T-cell (primary cell): ENCODE measurements at regions not wholly inside any gene's neighbourhood (a gene's known extent, or its start where the extent isn't known, plus 50 kb on each side); places are given as distances from the start of the nearest gene placed in this dataset.

Experiments
- ATAC-seq, 4 experiments: fragments of 200-7000 bp in 3 of 4; fragments of 150-1000 bp in 1 of 4; cut with Tn5 transposase; replicated peaks in 1 of 4; 1 replicate in 3 of 4; 2 replicates in 1 of 4; pipeline ENCODE4 v1.10.0; 2021; ENCODE audit warnings: moderate library complexity in 3 of 4, mild to moderate bottlenecking in 2 of 4, moderate number of reproducible peaks in 1 of 4
- CTCF ChIA-PET, 2 donors: fragments of 300-600 bp; sonication (Branson Sonifier 250); formaldehyde crosslinking; loops; one replicate each; lab custom pipeline; 2022; ENCODE audit warnings: antibody characterized with exemption in 2 of 2; lab: Charles Lee
- POLR2A ChIA-PET, 2 donors: fragments of 300-600 bp; sonication (Branson Sonifier 250); formaldehyde crosslinking; loops; one replicate each; lab custom pipeline; 2022; ENCODE audit warnings: antibody characterized with exemption in 2 of 2; lab: Charles Lee
- DNase-seq, 35 experiments: peaks; one replicate each; pipeline versions ENCODE4 v3.0.0 to v3.0.0-alpha.2; 2013 to 2023
- H3K27ac ChIP-seq: one replicate; pipeline ENCODE4 v1.5.1; 2013; ENCODE audit warnings: low read length
- H3K27me3 ChIP-seq, 2 experiments: replicated peaks in 1 of 2; 1 replicate in 1 of 2; 2 replicates in 1 of 2; pipeline versions ENCODE4 v1.6.1 to v1.7.0; 2013; ENCODE audit warnings: low read length in 1 of 2, mixed read lengths in 1 of 2; ENCODE audit not compliant: control insufficient read depth in 2 of 2, insufficient read depth in 2 of 2; ENCODE audit errors: extremely low read depth in 1 of 2
- H3K36me3 ChIP-seq, 2 donors: 1 replicate in 1 of 2; 2 replicates in 1 of 2; pipeline versions ENCODE4 v1.6.1 to v1.7.0; 2013; ENCODE audit warnings: low read length in 1 of 2; ENCODE audit not compliant: control insufficient read depth in 2 of 2, insufficient read depth in 1 of 2; ENCODE audit errors: extremely low read depth in 1 of 2
- H3K4me1 ChIP-seq, 2 experiments: 1 replicate in 1 of 2; 2 replicates in 1 of 2; pipeline versions ENCODE4 v1.6.1 to v1.7.0; 2013; ENCODE audit warnings: low read length in 2 of 2, mixed read lengths in 1 of 2; ENCODE audit not compliant: insufficient read depth in 2 of 2, control insufficient read depth in 1 of 2; ENCODE audit errors: extremely low read depth in 1 of 2
- H3K4me3 ChIP-seq, 2 donors: 1 replicate in 1 of 2; 2 replicates in 1 of 2; pipeline versions ENCODE4 v1.5.1 to v1.7.0; 2013; ENCODE audit warnings: mild to moderate bottlenecking in 2 of 2, low read length in 1 of 2, moderate library complexity in 1 of 2; ENCODE audit not compliant: control insufficient read depth in 1 of 2; ENCODE audit errors: extremely low read depth in 1 of 2
- H3K9me3 ChIP-seq: 2 replicates; pipeline ENCODE4 v1.7.0; 2013
- H3K27ac Mint-ChIP-seq, 2 donors: one replicate each; pipeline ENCODE4 v1.8.0; 2020 to 2021; ENCODE audit warnings: mild to moderate bottlenecking in 2 of 2, mixed read lengths in 2 of 2
- H3K27me3 Mint-ChIP-seq, 2 donors: one replicate each; pipeline ENCODE4 v1.8.0; 2021 to 2022; ENCODE audit warnings: mixed read lengths in 2 of 2
- H3K36me3 Mint-ChIP-seq: one replicate; pipeline ENCODE4 v1.8.0; 2021; ENCODE audit warnings: mixed read lengths
- H3K4me1 Mint-ChIP-seq, 3 donors: one replicate each; pipeline ENCODE4 v1.8.0; 2020 to 2022; ENCODE audit warnings: mixed read lengths in 3 of 3, mild to moderate bottlenecking in 1 of 3
- H3K4me3 Mint-ChIP-seq, 3 donors: one replicate each; pipeline ENCODE4 v1.8.0; 2020 to 2022; ENCODE audit warnings: mild to moderate bottlenecking in 3 of 3, mixed read lengths in 3 of 3, moderate library complexity in 3 of 3
- H3K9me3 Mint-ChIP-seq, 3 donors: one replicate each; pipeline ENCODE4 v1.8.0; 2020 to 2022; ENCODE audit warnings: mixed read lengths in 3 of 3
- WGBS: methylation state at CpG from one replicate; pipeline ENCODE4 v1.1.5; 2013; ENCODE audit warnings: missing lambda C conversion rate; ENCODE audit not compliant: insufficient coverage; 5-methylcytosine and 5-hydroxymethylcytosine counted together

DNA sequence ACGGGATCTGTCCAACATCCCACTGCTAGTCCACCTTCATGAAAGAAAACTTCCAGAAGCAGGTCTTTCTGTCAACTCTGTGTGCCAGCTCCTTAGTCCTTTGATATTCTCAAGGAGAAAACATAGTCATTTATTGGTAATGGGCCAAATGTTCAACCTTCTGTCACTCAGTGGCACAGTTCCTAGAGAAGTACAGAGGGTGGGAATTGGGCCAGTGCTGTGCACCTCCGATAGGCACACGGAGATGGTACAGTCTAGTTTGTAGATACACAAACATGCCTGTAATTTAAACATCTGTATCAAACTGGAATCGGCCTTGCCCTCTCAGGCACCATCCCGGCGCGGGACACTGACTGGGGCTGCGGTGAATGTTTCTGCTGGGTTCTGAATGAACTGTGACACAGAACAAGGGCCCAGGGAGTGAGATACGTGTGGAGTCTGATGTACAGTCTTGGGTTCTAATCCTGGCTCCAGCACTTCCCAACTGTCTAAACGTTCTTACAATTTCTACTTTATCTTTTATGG lies 213.9 kb upstream of the SHH start:
- ATAC-seq, result no peak
- peaks cover 0 to 13% of the 10 kb centered on the region in 2 experiments for H3K27me3 ChIP-seq
- no peaks in the 10 kb centered on the region for H3K36me3 ChIP-seq
- POLR2A ChIA-PET, result no interaction called here
- no peaks in the 10 kb centered on the region for H3K4me1 ChIP-seq
- no peak overlapping the region for H3K27ac ChIP-seq
- Mint-ChIP-seq H3K27ac (no peak overlapping the region), H3K27me3 (peaks cover 0 to 3% of the 10 kb centered on the region in 2 donors), H3K4me1 (peaks cover 0 to 5% (median 0%) of the 10 kb centered on the region in 3 donors), H3K36me3 (no peaks in the 10 kb centered on the region), H3K9me3 (no peaks in the 10 kb centered on the region), H3K4me3 (no peak overlapping the region)
- no peak for DNase-seq
- CTCF ChIA-PET, result no interaction called here
- WGBS, result 82% methylated on average over 3 of the region's 10 CpGs
- H3K4me3 ChIP-seq, result no peak overlapping the region
- no peaks in the 10 kb centered on the region for H3K9me3 ChIP-seq

DNA sequence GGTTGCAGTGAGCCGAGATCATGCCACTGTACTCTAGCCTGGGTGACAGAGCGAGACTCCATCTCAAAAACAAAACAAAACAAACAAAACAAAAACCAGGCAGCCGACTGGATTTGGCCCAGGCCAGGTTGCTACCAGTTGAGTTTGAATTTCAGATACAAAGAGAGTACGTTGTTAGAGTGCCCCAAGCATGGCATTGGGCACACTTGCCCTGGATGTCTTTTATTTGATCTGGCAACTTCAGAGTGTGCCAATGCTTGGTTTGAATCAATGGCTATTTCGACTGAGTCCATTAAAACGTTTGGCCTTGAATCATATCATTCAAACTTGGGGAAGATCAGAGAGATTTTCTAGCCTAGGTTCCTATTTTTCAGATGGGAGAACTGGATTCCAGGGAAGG lies 213.4 kb upstream of the SHH start:
- ChIA-PET POLR2A (no interaction called here), CTCF (no interaction called here)
- no peaks in the 10 kb centered on the region for H3K9me3 Mint-ChIP-seq
- no peak overlapping the region for H3K4me3 Mint-ChIP-seq
- H3K27me3 ChIP-seq, result peaks cover 0 to 11% of the 10 kb centered on the region in 2 experiments
- peaks cover 0 to 5% (median 0%) of the 10 kb centered on the region in 3 donors for H3K4me1 Mint-ChIP-seq
- H3K27ac Mint-ChIP-seq, result no peak overlapping the region
- no peaks in the 10 kb centered on the region for H3K36me3 ChIP-seq
- DNase-seq (no peak), ATAC-seq (no peak)
- peaks cover 0 to 3% of the 10 kb centered on the region in 2 donors for H3K27me3 Mint-ChIP-seq
- no peaks in the 10 kb centered on the region for H3K9me3 ChIP-seq
- no peak overlapping the region for H3K4me3 ChIP-seq
- no peaks in the 10 kb centered on the region for H3K4me1 ChIP-seq
- H3K36me3 Mint-ChIP-seq, result no peaks in the 10 kb centered on the region
- no peak overlapping the region for H3K27ac ChIP-seq
- 67% methylated on average over 3 of the region's 6 CpGs for WGBS

DNA sequence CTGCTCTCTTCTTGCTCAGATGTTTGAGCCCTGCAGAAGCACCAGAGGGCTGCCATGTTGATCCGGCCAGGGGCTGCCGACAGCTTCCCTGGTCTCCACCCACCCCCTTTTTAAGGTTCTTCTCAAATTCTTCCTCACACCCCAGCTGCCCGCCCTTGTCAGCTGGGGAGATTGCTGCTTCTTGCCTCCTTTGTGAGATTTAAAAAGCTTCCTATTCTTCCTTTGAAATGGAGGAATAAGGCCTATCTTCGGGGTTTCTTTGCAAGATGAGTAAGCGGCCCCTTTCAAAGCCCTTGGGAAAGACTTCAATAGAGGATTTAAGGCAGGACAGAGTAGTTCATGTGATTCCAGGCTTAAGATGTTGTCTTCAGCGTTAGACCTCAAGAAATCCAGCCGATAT lies 211.9 kb upstream of the SHH start:
- no peaks in the 10 kb centered on the region for H3K36me3 ChIP-seq
- WGBS, result 86% methylated on average over 4 of the region's 7 CpGs
- ATAC-seq, result no peak
- no peak overlapping the region for H3K4me3 Mint-ChIP-seq
- no peaks in the 10 kb centered on the region for H3K4me1 ChIP-seq
- no peak for DNase-seq
- no peaks in the 10 kb centered on the region for H3K36me3 Mint-ChIP-seq
- CTCF ChIA-PET, result no interaction called here
- H3K4me3 ChIP-seq, result no peak overlapping the region
- H3K27me3 ChIP-seq, result peaks cover 0 to 11% of the 10 kb centered on the region in 2 experiments
- H3K27me3 Mint-ChIP-seq, result peaks cover 0 to 5% of the 10 kb centered on the region in 2 donors
- no peaks in the 10 kb centered on the region for H3K9me3 Mint-ChIP-seq
- POLR2A ChIA-PET, result no interaction called here
- no peak overlapping the region for H3K27ac ChIP-seq
- H3K9me3 ChIP-seq, result no peaks in the 10 kb centered on the region
- H3K4me1 Mint-ChIP-seq, result no peaks in the 10 kb centered on the region
- no peak overlapping the region for H3K27ac Mint-ChIP-seq

DNA sequence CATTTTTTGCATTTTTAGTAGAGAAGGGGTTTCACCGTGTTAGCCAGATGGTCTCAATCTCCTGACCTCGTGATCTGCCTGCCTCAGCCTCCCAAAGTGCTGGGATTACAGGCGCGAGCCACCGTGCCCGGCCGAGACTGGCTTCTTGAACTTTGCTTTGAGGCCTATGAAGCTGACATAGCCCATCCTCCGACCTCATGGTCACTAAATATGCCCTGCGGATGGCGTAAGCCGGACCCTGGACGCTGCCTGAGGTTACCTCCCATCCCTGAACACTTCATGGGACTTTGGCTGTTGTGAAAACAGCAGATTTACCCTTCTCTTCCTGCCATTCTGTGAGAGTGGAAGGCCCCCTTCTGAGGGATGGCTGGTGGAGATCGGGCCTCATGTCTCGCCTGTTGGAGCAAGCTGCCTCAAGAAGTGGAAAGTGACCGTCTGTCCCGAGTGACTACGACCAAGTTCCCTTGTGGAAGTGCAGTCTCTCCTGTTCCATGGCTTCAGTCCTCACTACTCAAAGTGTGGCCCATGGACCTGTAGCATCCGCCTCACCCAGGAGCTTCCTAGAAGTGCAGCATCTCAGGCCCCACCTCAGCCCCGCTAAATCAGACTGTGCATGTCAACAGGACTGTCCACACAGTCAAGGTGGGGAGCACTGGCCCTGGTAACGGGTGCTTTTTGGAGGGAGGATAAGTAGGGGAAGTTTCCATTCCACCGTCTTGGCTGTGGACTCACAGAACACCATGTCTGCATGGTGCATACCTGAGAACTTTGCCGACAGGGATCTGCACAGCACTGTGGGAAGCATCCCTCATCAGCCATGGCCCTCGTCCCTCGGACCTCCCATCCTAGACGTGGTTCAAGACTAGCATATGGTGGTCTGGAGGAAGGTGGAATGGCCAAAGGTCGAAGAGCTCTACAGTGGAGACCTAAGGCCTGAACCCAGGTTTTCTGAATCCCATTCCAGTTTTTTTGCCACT lies 210.5 kb upstream of the SHH start:
- no peak for DNase-seq
- ChIA-PET CTCF (no interaction called here), POLR2A (no interaction called here)
- Histone ChIP-seq H3K4me3 (no peak overlapping the region), H3K27ac (no peak overlapping the region), H3K36me3 (no peaks in the 10 kb centered on the region), H3K9me3 (no peaks in the 10 kb centered on the region), H3K4me1 (no peaks in the 10 kb centered on the region), H3K27me3 (peaks cover 0 to 15% of the 10 kb centered on the region in 2 experiments)
- no peaks in the 10 kb centered on the region for H3K36me3 Mint-ChIP-seq
- ATAC-seq, result no peak
- H3K27me3 Mint-ChIP-seq, result peaks cover 0 to 5% of the 10 kb centered on the region in 2 donors
- H3K4me1 Mint-ChIP-seq, result no peaks in the 10 kb centered on the region
- H3K27ac Mint-ChIP-seq, result no peak overlapping the region
- WGBS, result 84% methylated on average over 22 of the region's 26 CpGs
- no peaks in the 10 kb centered on the region for H3K9me3 Mint-ChIP-seq
- no peak overlapping the region for H3K4me3 Mint-ChIP-seq

DNA sequence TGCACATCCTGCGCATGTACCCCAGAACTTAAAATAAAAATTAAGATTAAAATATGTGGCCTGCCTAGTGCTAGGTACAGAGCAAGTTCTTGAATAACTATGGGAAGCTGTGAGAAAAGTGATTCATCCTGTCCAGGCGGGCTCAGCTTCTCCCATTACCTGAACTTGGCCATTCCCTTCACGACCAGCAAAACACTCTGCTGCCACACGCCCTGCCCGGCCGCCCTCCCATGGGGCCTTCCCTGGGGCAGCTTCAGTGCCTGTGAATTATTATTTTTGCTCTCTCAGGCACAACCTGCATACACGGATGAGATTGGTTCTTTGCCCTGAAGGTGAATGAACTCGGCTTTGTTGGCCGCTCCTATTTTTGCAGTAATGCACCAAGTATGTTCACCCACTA lies 209.2 kb upstream of the SHH start:
- no peaks in the 10 kb centered on the region for H3K4me1 ChIP-seq
- Mint-ChIP-seq H3K4me1 (no peaks in the 10 kb centered on the region), H3K27ac (no peak overlapping the region), H3K27me3 (peaks cover 0 to 5% of the 10 kb centered on the region in 2 donors), H3K36me3 (no peaks in the 10 kb centered on the region), H3K9me3 (no peaks in the 10 kb centered on the region), H3K4me3 (no peak overlapping the region)
- H3K27ac ChIP-seq, result no peak overlapping the region
- DNase-seq (no peak), ATAC-seq (no peak)
- peaks cover 0 to 15% of the 10 kb centered on the region in 2 experiments for H3K27me3 ChIP-seq
- H3K9me3 ChIP-seq, result no peaks in the 10 kb centered on the region
- 84% methylated on average over 4 of the region's 9 CpGs for WGBS
- H3K4me3 ChIP-seq, result no peak overlapping the region
- ChIA-PET POLR2A (no interaction called here), CTCF (no interaction called here)
- no peaks in the 10 kb centered on the region for H3K36me3 ChIP-seq

DNA sequence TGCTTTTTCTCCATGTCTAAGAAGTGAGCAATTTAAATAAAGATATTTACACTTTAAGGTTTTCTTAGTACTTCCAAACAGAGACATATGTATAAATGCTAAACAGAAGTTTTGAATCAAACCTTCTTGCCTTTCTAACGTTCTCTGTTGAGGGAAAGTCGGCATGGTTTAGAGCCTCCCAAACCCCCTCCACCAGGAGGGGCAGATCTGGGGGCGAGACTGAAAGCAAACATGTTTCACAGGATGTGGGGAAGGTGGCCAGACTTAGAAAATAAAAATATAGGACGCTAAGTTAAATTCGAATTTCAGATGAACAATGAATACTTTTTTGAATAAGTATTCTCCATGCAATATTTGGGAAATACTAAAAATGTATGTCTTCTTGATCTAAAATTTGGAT lies 208.3 kb upstream of the SHH start:
- H3K4me1 Mint-ChIP-seq, result no peaks in the 10 kb centered on the region
- H3K4me3 Mint-ChIP-seq, result no peak overlapping the region
- no peak overlapping the region for H3K27ac Mint-ChIP-seq
- POLR2A ChIA-PET, result no interaction called here
- DNase-seq (no peak), ATAC-seq (no peak)
- Histone ChIP-seq H3K27me3 (peaks cover 0 to 15% of the 10 kb centered on the region in 2 experiments), H3K4me3 (no peak overlapping the region), H3K36me3 (no peaks in the 10 kb centered on the region), H3K9me3 (no peaks in the 10 kb centered on the region), H3K27ac (no peak overlapping the region), H3K4me1 (no peaks in the 10 kb centered on the region)
- peaks cover 0 to 5% of the 10 kb centered on the region in 2 donors for H3K27me3 Mint-ChIP-seq
- no peaks in the 10 kb centered on the region for H3K9me3 Mint-ChIP-seq
- no peaks in the 10 kb centered on the region for H3K36me3 Mint-ChIP-seq
- CTCF ChIA-PET, result no interaction called here
- no CpG with 5 or more reads among the region's 5 CpGs for WGBS
